GM18517 (cell line): ENCODE measurements at regions not wholly inside any gene's neighbourhood (a gene's known extent, or its start where the extent isn't known, plus 50 kb on each side); places are given as distances from the start of the nearest gene placed in this dataset.

ENCODE experiments used
- ATAC-seq: cut with Tn5 transposase; IDR thresholded peaks from one replicate; pipeline ENCODE4 v1.9.1; 2021; ENCODE audit warnings: mild to moderate bottlenecking, moderate library complexity; ENCODE audit not compliant: unreplicated experiment

- no peak for ATAC-seq
Observed at GRCh38 chr1:201682964-201683363, 144.0 kb downstream of the NAV1 start.

- ATAC-seq = no peak
Observed at GRCh38 chr1:201683397-201683796, 144.5 kb downstream of the NAV1 start.

GRCh38 chr1:201685485-201685884 lies 143.5 kb upstream of the IPO9 start:
- ATAC-seq = no peak

- ATAC-seq = no peak
Observed at GRCh38 chr1:201686714-201687455, 142.1 kb upstream of the IPO9 start.

- no peak for ATAC-seq
Observed at GRCh38 chr1:201688514-201688913, 140.4 kb upstream of the IPO9 start.

GRCh38 chr1:201689647-201690046 lies 139.3 kb upstream of the IPO9 start:
- ATAC-seq = no peak

GRCh38 chr1:201690528-201690927 lies 138.4 kb upstream of the IPO9 start:
- ATAC-seq = no peak

GRCh38 chr1:201691716-201692554 lies 137.0 kb upstream of the IPO9 start:
- no peak for ATAC-seq

- no peak for ATAC-seq
Observed at GRCh38 chr1:201692555-201693394, 136.2 kb upstream of the IPO9 start.

- no peak for ATAC-seq
Observed at GRCh38 chr1:201693890-201694607, 134.9 kb upstream of the IPO9 start.

GRCh38 chr1:201694608-201695335 lies 134.2 kb upstream of the IPO9 start:
- no peak for ATAC-seq

GRCh38 chr1:201695607-201696006 lies 133.3 kb upstream of the IPO9 start:
- ATAC-seq = no peak

- ATAC-seq = no peak
Observed at GRCh38 chr1:201696217-201696761, 132.7 kb upstream of the IPO9 start.

GRCh38 chr1:201697174-201697573 lies 131.8 kb upstream of the IPO9 start:
- ATAC-seq = no peak

- no peak for ATAC-seq
Observed at GRCh38 chr1:201701831-201702230, 127.1 kb upstream of the IPO9 start.

- ATAC-seq = no peak
Observed at GRCh38 chr1:201702936-201703335, 126.0 kb upstream of the IPO9 start.

GRCh38 chr1:201703621-201704438 lies 125.1 kb upstream of the IPO9 start:
- no peak for ATAC-seq

GRCh38 chr1:201704439-201704792 lies 124.5 kb upstream of the IPO9 start:
- no peak for ATAC-seq

GRCh38 chr1:201705389-201705788 lies 123.6 kb upstream of the IPO9 start:
- no peak for ATAC-seq
